Jurkat, Clone E6-1 (cell line): ENCODE measurements at regions not wholly inside any gene's neighbourhood (a gene's known extent, or its start where the extent isn't known, plus 50 kb on each side); places are given as distances from the start of the nearest gene placed in this dataset.

ENCODE experiments used
- DNase-seq: peaks from one replicate; pipeline ENCODE4 v3.0.0-alpha.2; 2011; ENCODE audit warnings: low read depth, low spot score
- H3K4me3 ChIP-seq: 2 replicates; pipeline ENCODE4 v1.5.1; 2011; ENCODE audit warnings: mild to moderate bottlenecking, low read length, control low read depth, moderate library complexity

DNA sequence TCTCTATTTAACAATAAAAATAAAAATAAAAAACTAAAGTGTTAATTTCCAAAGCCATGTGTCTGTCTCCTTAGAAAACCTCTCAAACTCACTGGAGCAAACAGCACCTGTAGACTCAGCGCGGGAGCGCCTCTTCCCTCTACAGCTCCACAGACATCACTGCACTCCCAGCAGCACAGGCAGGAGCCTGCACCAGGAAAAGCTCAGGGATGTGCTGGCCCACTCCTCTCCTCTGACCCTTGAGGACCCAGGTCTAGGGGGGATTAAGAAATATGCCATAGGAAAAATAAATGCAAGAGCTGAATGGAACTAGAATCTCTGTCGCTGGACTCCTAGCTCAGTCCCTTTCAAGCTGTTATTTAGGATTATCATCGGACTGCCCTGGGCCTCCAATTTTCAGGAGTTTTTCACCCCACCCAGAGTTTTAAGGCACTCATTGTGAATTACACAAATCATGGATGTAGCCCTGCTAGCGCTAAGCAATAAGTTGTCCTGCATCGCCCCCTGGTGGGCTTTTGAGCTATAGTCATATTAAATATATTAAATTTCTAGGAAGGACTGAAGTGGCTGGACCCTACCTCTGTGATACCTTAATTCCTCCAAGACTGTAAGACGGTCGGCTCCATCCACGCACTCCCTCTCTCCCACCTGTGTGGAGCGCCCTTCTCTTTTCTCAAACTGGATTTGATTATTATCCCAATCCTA lies 333.9 kb downstream of the UQCRFS1 start:
- peak; percentile 77 for DNase-seq
- no peak overlapping the region for H3K4me3 ChIP-seq

GRCh38 chr19:28876609-28877123 lies 336.3 kb downstream of the UQCRFS1 start:
- H3K4me3 ChIP-seq: no peak overlapping the region
- DNase-seq: no peak

- DNase-seq: peak; percentile 75
- no peak overlapping the region for H3K4me3 ChIP-seq
These were observed 338.2 kb downstream of the UQCRFS1 start for GRCh38 chr19:28874742-28875141.

GRCh38 chr19:28873301-28873700 lies 339.6 kb downstream of the UQCRFS1 start:
- no peak for DNase-seq
- no peak overlapping the region for H3K4me3 ChIP-seq

DNA sequence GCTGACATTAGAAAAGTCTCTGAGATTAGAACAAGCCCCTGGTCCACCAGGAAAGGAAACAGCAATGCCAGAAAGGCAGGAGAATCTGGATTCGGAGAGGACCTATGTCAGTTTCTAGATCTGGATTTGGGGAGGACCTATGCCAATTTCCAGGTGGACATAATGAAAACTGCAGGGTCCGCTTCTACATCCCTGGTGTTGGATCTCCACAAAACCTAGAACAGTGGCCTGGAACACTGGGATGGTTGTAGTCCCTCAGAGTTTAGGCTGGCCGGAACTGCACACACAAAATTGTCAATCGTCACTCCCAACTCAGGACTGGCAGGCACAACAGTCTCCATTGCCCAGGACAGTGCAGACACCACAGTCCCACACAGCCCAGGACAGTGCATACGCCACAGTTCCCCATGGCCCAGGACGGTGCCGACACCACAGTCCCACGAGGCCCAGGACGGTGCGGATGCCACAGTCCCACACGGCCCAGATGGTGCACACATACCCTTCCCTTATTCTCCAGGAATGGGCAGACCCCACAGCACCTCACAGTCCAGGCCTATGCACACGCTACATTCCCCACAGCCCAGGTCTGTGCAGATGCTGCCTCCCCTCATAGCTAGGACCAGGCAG lies 341.7 kb downstream of the UQCRFS1 start:
- no peak for DNase-seq
- no peak overlapping the region for H3K4me3 ChIP-seq

DNA sequence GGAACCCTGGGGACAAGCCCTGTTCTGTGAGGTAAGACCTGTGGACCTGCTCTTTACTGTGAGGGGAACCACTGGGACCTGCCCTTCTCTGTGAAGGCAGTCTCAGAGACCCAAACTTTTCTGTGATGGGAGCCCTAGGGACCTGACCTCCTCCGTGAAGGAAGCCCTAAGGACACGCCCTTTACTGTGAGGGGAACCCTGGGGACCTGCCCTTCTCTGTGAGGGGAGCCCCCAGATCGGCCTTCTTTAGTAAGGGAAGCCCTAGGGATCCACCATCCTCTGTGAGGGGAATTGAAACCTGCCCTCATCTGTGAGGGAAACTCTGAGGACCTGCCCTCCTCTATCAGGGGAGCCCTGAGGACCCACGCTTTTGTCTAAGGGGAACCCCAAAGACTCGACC lies 343.5 kb downstream of the UQCRFS1 start:
- no peak overlapping the region for H3K4me3 ChIP-seq
- DNase-seq: no peak

DNA sequence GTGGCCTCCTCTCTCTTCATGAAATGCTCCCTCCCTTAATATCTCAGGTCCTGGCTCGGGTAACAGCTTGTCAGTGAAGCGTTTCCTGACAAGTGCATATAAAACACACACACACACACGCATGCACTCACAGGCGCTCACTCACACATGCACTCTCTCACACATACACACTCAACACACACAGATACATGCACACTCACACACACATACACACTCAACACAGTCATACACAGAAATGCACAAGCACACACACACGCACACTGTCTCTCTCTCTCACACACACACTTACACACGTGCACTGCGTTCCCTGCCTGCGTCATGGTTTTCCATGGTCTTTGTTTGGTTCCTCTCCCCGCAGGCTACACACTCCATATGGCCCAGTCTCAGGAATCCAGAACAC lies 344.1 kb downstream of the UQCRFS1 start:
- no peak overlapping the region for H3K4me3 ChIP-seq
- no peak for DNase-seq

DNA sequence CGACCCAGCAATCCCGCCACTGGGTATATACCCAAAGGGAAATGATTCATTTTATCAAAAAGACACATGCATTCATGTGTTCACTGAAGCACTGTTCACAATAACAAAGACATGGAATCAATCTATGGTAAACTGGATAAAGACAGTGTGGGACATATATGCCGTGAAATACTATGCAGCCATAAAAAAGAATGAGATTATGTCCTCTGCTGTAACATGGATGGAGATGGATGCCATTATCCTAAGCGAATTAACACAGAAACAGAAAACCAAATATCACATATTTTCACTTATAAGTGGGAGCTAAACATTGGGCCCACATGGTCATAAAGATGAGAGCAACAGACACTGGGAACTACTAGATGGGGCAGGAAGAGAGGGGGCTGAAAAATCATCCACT lies 345.0 kb downstream of the UQCRFS1 start:
- no peak overlapping the region for H3K4me3 ChIP-seq
- DNase-seq: no peak

- H3K4me3 ChIP-seq: no peak overlapping the region
- DNase-seq: no peak
These were observed 348.3 kb downstream of the UQCRFS1 start for GRCh38 chr19:28864577-28865042.

DNA sequence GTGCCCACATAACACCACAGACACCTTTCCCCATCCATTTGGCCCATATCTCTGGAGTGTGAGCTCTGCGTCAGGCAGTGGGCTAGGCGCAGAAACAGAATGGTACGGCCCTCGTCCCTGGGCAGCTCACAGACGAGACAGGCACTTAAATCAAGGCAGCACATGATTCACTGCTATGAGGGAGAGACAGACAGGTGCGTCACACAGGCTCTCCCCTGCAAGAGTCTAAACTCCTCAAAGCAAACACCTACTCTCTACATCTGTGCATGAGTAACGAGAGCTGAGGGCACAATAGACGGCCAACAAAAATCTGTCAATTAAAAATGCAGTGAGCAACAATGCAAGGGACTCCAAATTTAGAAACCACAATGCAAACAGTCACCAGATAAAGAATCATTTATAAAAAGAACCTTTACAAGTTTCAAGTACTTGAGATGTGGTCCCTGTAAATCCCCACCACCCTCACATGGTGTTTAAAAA lies 348.9 kb downstream of the UQCRFS1 start:
- H3K4me3 ChIP-seq: no peak overlapping the region
- no peak for DNase-seq

- DNase-seq: no peak
- no peak overlapping the region for H3K4me3 ChIP-seq
These were observed 350.7 kb downstream of the UQCRFS1 start for GRCh38 chr19:28862238-28862637.

GRCh38 chr19:28859811-28860210 lies 353.1 kb downstream of the UQCRFS1 start:
- no peak overlapping the region for H3K4me3 ChIP-seq

GRCh38 chr19:28858933-28859332 lies 354.0 kb downstream of the UQCRFS1 start:
- H3K4me3 ChIP-seq: no peak overlapping the region
- no peak for DNase-seq

More at GRCh38 chr19:28859811-28860210, 353.1 kb downstream of the UQCRFS1 start:
- DNase-seq: peak; percentile 82

DNA sequence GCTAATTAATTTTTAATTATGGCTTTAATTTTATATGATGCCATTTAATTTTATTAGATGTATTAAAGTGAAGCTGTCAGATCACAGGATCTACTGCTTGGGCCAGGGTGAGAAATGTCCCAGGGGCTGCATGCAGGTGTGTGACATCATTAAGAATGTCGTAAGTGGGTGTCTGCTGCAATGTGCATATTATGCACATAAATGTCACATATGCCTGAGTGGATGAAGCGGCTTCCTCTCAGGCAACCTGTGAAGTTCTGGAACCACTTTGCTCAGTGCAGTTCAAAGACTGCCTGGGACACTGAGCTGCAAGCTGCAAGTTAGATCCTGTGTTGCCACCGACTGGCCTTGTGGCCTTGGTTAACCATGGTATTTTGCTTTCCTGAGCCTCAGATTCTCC lies 355.0 kb downstream of the UQCRFS1 start:
- no peak overlapping the region for H3K4me3 ChIP-seq
- no peak for DNase-seq

- no peak for DNase-seq
- H3K4me3 ChIP-seq: no peak overlapping the region
These were observed 357.7 kb downstream of the UQCRFS1 start for GRCh38 chr19:28855216-28855615.

GRCh38 chr19:28847468-28847867 lies 365.5 kb downstream of the UQCRFS1 start:
- no peak for DNase-seq
- no peak overlapping the region for H3K4me3 ChIP-seq

DNA sequence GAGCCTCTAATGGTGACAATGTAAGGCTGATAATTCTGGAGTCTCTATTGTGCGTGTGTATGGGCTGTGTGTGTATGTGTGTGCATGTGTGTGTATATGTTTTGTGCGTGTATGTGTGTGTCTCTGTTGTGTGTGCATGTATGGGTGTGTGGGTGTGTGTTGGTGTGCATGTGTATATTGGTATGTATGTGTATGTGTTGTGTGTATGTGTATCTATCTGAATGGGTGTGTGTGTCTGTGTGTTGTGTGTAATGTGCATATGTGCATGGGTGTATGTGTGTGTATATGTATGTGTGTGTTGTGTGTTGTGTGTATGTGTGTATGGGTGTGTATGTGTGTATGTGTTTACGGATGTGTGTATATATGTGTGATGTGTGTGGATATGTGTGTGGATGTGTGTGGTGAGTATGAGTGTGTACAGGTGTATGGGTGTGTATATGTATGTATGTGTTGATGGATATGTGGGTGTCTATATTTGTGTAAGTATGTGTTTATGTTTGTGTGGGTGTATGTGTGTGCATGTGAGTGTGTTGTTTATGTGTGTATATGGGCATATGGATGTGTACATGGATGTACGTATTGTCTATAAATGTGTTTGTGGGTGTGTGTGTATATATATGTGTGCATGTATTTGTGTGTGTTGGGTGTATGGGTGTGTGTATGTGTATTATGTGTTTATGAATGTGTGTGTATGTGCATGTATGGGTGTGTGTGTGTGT lies 366.7 kb downstream of the UQCRFS1 start:
- DNase-seq: no peak
- H3K4me3 ChIP-seq: no peak overlapping the region

DNA sequence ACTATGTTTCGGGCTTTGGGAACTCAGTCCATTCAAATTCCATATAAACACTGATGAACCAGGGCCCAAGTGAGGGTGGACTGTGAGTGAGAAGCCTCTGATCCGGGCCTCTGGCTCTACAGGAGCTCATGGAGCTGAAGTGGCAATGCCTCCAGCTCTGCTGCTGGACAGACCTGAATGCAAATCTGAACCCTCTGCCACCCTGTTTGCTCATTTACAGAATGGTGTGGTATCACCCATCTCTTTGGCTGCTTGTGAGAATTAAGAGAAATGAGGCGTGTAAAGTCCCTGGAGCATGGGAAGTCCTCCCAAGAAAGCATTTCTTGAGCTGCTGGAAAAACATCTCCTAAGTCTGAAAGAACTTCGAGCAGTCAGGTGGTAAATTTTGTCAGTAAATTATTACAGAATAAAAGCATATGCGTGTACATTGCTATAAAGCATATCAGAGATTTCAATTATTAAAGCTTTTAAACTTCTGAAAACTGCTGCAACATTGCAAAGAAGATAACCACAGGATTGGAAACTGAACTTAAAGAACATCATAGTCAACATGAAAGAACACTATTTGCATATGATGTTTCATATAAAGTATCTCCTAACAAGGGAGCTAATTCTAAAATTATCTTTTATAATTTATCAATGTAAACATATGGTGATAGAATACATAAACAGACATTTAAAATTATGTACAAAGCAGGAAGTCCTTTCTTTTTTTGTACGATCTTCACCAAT lies 369.0 kb downstream of the UQCRFS1 start:
- H3K4me3 ChIP-seq: no peak overlapping the region
- no peak for DNase-seq

GRCh38 chr19:28841531-28841930 lies 371.4 kb downstream of the UQCRFS1 start:
- no peak overlapping the region for H3K4me3 ChIP-seq

More at GRCh38 chr19:28841531-28841930, 371.4 kb downstream of the UQCRFS1 start:
- DNase-seq: no peak
